K562 (cell line): ENCODE measurements at regions not wholly inside any gene's neighbourhood (a gene's known extent, or its start where the extent isn't known, plus 50 kb on each side); places are given as distances from the start of the nearest gene placed in this dataset.

ENCODE experiments used
- CBFB ChIP-seq: sonication (generic); formaldehyde crosslinking; IDR thresholded peaks from 2 replicates; pipeline ENCODE4 v1.4.0; 2020; ENCODE audit warnings: mild to moderate bottlenecking, missing genetic modification reagents
- CBX5 ChIP-seq: IDR thresholded peaks from 2 replicates; pipeline ENCODE4 v1.6.1; 2014; ENCODE audit warnings: low read depth, borderline replicate concordance
- CHCHD3 ChIP-seq: fragments of 250-450 bp; sonication (Bioruptor Pico); IDR thresholded peaks from 2 replicates; pipeline ENCODE4 v2.1.2; 2022; ENCODE audit warnings: mild to moderate bottlenecking
- CREM ChIP-seq: IDR thresholded peaks from 2 replicates; pipeline ENCODE4 v1.6.1; 2014; ENCODE audit warnings: antibody characterized with exemption, low read depth
- CTCF ChIP-seq, 3 experiments: IDR thresholded peaks in 2 of 3; conservative IDR thresholded peaks in 1 of 3; 2 replicates each; pipeline ENCODE4 v1.5.1; 2011 to 2012; ENCODE audit warnings: low read length in 3 of 3, mild to moderate bottlenecking in 3 of 3, control low read depth in 2 of 3, improper control_type of control experiment in 1 of 3, inconsistent platforms in 1 of 3, low read depth in 1 of 3, mixed read lengths in 1 of 3, moderate library complexity in 1 of 3; ENCODE audit not compliant: insufficient read depth in 2 of 3
- ELF4 ChIP-seq: fragments of 450-650 bp; formaldehyde crosslinking; IDR thresholded peaks from 2 replicates; pipeline ENCODE4 v1.4.0; 2022; ENCODE audit warnings: missing genetic modification characterization
- ETS2 ChIP-seq: IDR thresholded peaks from 2 replicates; pipeline ENCODE4 v1.6.1; 2016; ENCODE audit warnings: borderline replicate concordance, missing genetic modification characterization, mild to moderate bottlenecking, moderate library complexity, missing compliant biosample characterization; ENCODE audit not compliant: poor library complexity, severe bottlenecking
- IFI16 ChIP-seq: fragments of 250-450 bp; sonication (Bioruptor Pico); IDR thresholded peaks from 2 replicates; pipeline ENCODE4 v2.1.2; 2022; ENCODE audit warnings: mild to moderate bottlenecking, inconsistent platforms
- MTF1 ChIP-seq: fragments of 250-450 bp; sonication (Bioruptor Pico); IDR thresholded peaks from 2 replicates; pipeline ENCODE4 v1.9.0; 2021; ENCODE audit warnings: moderate library complexity, mild to moderate bottlenecking, inconsistent platforms, borderline replicate concordance
- POLR2A ChIP-seq: fragments of 450-650 bp; conservative IDR thresholded peaks from 2 replicates; pipeline ENCODE4 v1.6.1; 2016
- TEAD4 ChIP-seq, 2 experiments: sonication (generic) in 1 of 2; formaldehyde crosslinking in 1 of 2; IDR thresholded peaks; 2 replicates each; pipeline versions ENCODE4 v1.6.1 to v1.8.0; 2012 to 2022; ENCODE audit warnings: borderline replicate concordance in 1 of 2, inconsistent platforms in 1 of 2, low read length in 1 of 2, mild to moderate bottlenecking in 1 of 2, missing genetic modification reagents in 1 of 2
- XRCC5 ChIP-seq: fragments of 200-400 bp; formaldehyde crosslinking; IDR thresholded peaks from 2 replicates; pipeline ENCODE4 v1.6.1; 2017; ENCODE audit warnings: low read depth, mild to moderate bottlenecking, low read length
- ZEB2 ChIP-seq: fragments of 450-650 bp; IDR thresholded peaks from 2 replicates; pipeline ENCODE4 v1.6.1; 2016

DNA sequence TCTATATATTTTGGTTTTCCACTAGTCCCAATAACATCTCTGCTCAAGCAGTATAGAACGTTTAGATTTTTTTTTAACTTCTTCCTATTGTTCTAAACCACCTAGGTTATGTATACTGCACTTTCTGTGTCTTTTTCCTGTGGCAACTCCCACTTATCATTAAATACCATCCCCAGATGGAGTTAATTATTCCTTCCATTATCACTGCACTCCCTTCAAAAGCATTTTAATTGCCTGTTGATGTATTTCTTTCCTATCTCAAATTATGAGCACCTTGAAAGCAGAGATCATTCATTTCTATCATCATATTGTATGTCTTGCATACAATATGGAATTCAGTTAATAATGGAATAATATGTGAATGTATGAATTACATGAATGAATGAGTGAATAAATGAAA, 148.0 kb downstream of the HGF start:
- TF ChIP-seq POLR2A (no peak), ETS2 (tag) (no peak), XRCC5 (no peak), CTCF (IDR thresholded peaks at IDR 0.05 in 2 of 3, conservative IDR thresholded peaks at IDR 0.05 in 1 of 3; ENCODE audit: insufficient read depth in 2 of 3, low read depth in 1 of 3, low read length in 3 of 3) (no peak), MTF1 (no peak), ZEB2 (no peak), CBX5 (no peak), IFI16 (CRISPR knock-in tag) (no peak), TEAD4 (IDR thresholded peaks at IDR 0.05; ENCODE audit: low read length) (no peak), TEAD4 (CRISPR knock-in tag; IDR thresholded peaks at IDR 0.05; ENCODE audit: borderline replicate concordance) (no peak), ELF4 (no peak), CHCHD3 (CRISPR knock-in tag) (no peak), CBFB (CRISPR knock-in tag) (no peak), CREM (no peak)
